T1000 (cell line): ENCODE measurements at regions not wholly inside any gene's neighbourhood (a gene's known extent, or its start where the extent isn't known, plus 50 kb on each side); places are given as distances from the start of the nearest gene placed in this dataset.
"Not testable (repeated sequence)": the region's sequence is repeated elsewhere in the genome, so short reads cannot be mapped to it uniquely, and the experiment has no call there.

Experiments
- DNase-seq: peaks from one replicate; lab custom pipeline; 2025; ENCODE audit warnings: mixed read lengths; lab: John Stamatoyannopoulos, UW

GRCh38 chr6:12618296-12618695 lies 98.3 kb upstream of the PHACTR1 start:
- no peak for DNase-seq

- DNase-seq: no peak
Measured at GRCh38 chr6:12621754-12622153, 94.8 kb upstream of the PHACTR1 start.

GRCh38 chr6:12622566-12622965 lies 94.0 kb upstream of the PHACTR1 start:
- DNase-seq: no peak

GRCh38 chr6:12624142-12624837 lies 92.3 kb upstream of the PHACTR1 start:
- DNase-seq: no peak

GRCh38 chr6:12627053-12627452 lies 89.5 kb upstream of the PHACTR1 start:
- no peak for DNase-seq

GRCh38 chr6:12628327-12628726 lies 88.2 kb upstream of the PHACTR1 start:
- no peak for DNase-seq

- DNase-seq: not testable (repeated sequence)
Measured at GRCh38 chr6:12633746-12634145, 82.8 kb upstream of the PHACTR1 start.

- no peak for DNase-seq
Measured at GRCh38 chr6:12635375-12635774, 81.2 kb upstream of the PHACTR1 start.

- DNase-seq: no peak
Measured at GRCh38 chr6:12635813-12636212, 80.8 kb upstream of the PHACTR1 start.

GRCh38 chr6:12636336-12636735 lies 80.2 kb upstream of the PHACTR1 start:
- DNase-seq: no peak

GRCh38 chr6:12637960-12638641 lies 78.5 kb upstream of the PHACTR1 start:
- DNase-seq: no peak

- no peak for DNase-seq
Measured at GRCh38 chr6:12640438-12640837, 76.1 kb upstream of the PHACTR1 start.

GRCh38 chr6:12641785-12642184 lies 74.8 kb upstream of the PHACTR1 start:
- not testable (repeated sequence) for DNase-seq

- DNase-seq: no peak
Measured at GRCh38 chr6:12645941-12646340, 70.6 kb upstream of the PHACTR1 start.

GRCh38 chr6:12648171-12648570 lies 68.4 kb upstream of the PHACTR1 start:
- DNase-seq: no peak

GRCh38 chr6:12649325-12649724 lies 67.2 kb upstream of the PHACTR1 start:
- no peak for DNase-seq

- no peak for DNase-seq
Measured at GRCh38 chr6:12653486-12653885, 63.1 kb upstream of the PHACTR1 start.

GRCh38 chr6:12654107-12654506 lies 62.5 kb upstream of the PHACTR1 start:
- no peak for DNase-seq

- DNase-seq: no peak
Measured at GRCh38 chr6:12654514-12654913, 62.1 kb upstream of the PHACTR1 start.

- DNase-seq: no peak
Measured at GRCh38 chr6:12656906-12657305, 59.7 kb upstream of the PHACTR1 start.

- no peak for DNase-seq
Measured at GRCh38 chr6:12657884-12658283, 58.7 kb upstream of the PHACTR1 start.

- no peak for DNase-seq
Measured at GRCh38 chr6:12661432-12662089, 55.0 kb upstream of the PHACTR1 start.
